ENCODE measurements at regions not wholly inside any gene's neighbourhood (a gene's known extent, or its start where the extent isn't known, plus 50 kb on each side); places are given as distances from the start of the nearest gene placed in this dataset.

DNA sequence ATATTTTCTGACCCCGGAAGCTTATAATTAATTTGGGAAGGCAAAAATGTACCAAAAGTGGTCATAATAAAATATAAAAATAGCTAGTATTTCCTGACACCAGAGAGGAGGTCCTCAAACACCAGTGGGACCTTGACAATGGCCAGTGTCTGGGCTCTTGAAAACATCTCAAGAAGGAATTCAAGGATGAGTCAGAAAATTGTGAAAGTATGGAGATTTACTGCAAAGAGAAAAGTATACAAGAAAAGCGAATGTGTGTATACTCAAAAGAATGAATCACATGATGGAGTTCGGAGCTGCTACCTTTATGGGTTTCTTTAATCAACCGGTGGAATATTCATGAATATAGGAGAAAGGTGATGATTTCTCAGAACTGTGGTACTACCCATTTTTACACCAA, 1709.0 kb upstream of the WWC1 start:
- TF ChIP-seq, protein P1, sequence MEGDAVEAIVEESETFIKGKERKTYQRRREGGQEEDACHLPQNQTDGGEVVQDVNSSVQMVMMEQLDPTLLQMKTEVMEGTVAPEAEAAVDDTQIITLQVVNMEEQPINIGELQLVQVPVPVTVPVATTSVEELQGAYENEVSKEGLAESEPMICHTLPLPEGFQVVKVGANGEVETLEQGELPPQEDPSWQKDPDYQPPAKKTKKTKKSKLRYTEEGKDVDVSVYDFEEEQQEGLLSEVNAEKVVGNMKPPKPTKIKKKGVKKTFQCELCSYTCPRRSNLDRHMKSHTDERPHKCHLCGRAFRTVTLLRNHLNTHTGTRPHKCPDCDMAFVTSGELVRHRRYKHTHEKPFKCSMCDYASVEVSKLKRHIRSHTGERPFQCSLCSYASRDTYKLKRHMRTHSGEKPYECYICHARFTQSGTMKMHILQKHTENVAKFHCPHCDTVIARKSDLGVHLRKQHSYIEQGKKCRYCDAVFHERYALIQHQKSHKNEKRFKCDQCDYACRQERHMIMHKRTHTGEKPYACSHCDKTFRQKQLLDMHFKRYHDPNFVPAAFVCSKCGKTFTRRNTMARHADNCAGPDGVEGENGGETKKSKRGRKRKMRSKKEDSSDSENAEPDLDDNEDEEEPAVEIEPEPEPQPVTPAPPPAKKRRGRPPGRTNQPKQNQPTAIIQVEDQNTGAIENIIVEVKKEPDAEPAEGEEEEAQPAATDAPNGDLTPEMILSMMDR (IDR thresholded peaks at IDR 0.05; ENCODE audit: extremely low read depth, low read depth, low read length), result no peak
- H3K27ac ChIP-seq (ENCODE audit: low read depth, low read length), result no peak overlapping the region
- no peak overlapping the region for H3K4me2 ChIP-seq (ENCODE audit: insufficient read depth, low read length)
- no peaks in the 10 kb centered on the region for H4K20me1 ChIP-seq (ENCODE audit: insufficient read depth, low read length)
- H2AFZ ChIP-seq (ENCODE audit: low read length), result no peak overlapping the region
- no peak overlapping the region for H3K4me3 ChIP-seq (ENCODE audit: insufficient read depth, low read length)
- no peak for DNase-seq (ENCODE audit: insufficient read length, low spot score, missing footprints)
- H3K27me3 ChIP-seq (ENCODE audit: insufficient read depth, low read length), result no peaks in the 10 kb centered on the region
- no peaks in the 10 kb centered on the region for H3K79me2 ChIP-seq (ENCODE audit: insufficient read depth, low read length)
- no peaks in the 10 kb centered on the region for H3K4me1 ChIP-seq (ENCODE audit: insufficient read depth, low read length)
- no peaks in the 10 kb centered on the region for H3K9me3 ChIP-seq (ENCODE audit: low read depth, low read length)
- no peaks in the 10 kb centered on the region for H3K36me3 ChIP-seq (ENCODE audit: insufficient read depth, low read length)

GRCh38 chr5:166594567-166594966, 1696.9 kb upstream of the WWC1 start:
- TF ChIP-seq, protein P1 (IDR thresholded peaks at IDR 0.05; ENCODE audit: extremely low read depth, low read depth, low read length), result no peak
- H3K79me2 ChIP-seq (ENCODE audit: insufficient read depth, low read length), result no peaks in the 10 kb centered on the region
- no peak for DNase-seq (ENCODE audit: insufficient read length, low spot score, missing footprints)
- no peaks in the 10 kb centered on the region for H3K27me3 ChIP-seq (ENCODE audit: insufficient read depth, low read length)
- H4K20me1 ChIP-seq (ENCODE audit: insufficient read depth, low read length), result no peaks in the 10 kb centered on the region
- no peak overlapping the region for H2AFZ ChIP-seq (ENCODE audit: low read length)
- no peak overlapping the region for H3K27ac ChIP-seq (ENCODE audit: low read depth, low read length)
- H3K4me1 ChIP-seq (ENCODE audit: insufficient read depth, low read length), result no peaks in the 10 kb centered on the region
- H3K4me3 ChIP-seq (ENCODE audit: insufficient read depth, low read length), result no peak overlapping the region
- no peaks in the 10 kb centered on the region for H3K36me3 ChIP-seq (ENCODE audit: insufficient read depth, low read length)
- no peaks in the 10 kb centered on the region for H3K9me3 ChIP-seq (ENCODE audit: low read depth, low read length)
- no peak overlapping the region for H3K4me2 ChIP-seq (ENCODE audit: insufficient read depth, low read length)

- H3K79me2 ChIP-seq (ENCODE audit: insufficient read depth, low read length), result no peaks in the 10 kb centered on the region
- H3K27me3 ChIP-seq (ENCODE audit: insufficient read depth, low read length), result no peaks in the 10 kb centered on the region
- H4K20me1 ChIP-seq (ENCODE audit: insufficient read depth, low read length), result no peaks in the 10 kb centered on the region
- TF ChIP-seq, protein P1 (IDR thresholded peaks at IDR 0.05; ENCODE audit: extremely low read depth, low read depth, low read length), result no peak
- H3K36me3 ChIP-seq (ENCODE audit: insufficient read depth, low read length), result no peaks in the 10 kb centered on the region
- H3K27ac ChIP-seq (ENCODE audit: low read depth, low read length), result no peak overlapping the region
- no peak overlapping the region for H3K4me2 ChIP-seq (ENCODE audit: insufficient read depth, low read length)
- H3K4me3 ChIP-seq (ENCODE audit: insufficient read depth, low read length), result no peak overlapping the region
- H3K4me1 ChIP-seq (ENCODE audit: insufficient read depth, low read length), result no peaks in the 10 kb centered on the region
- H2AFZ ChIP-seq (ENCODE audit: low read length), result no peak overlapping the region
- H3K9me3 ChIP-seq (ENCODE audit: low read depth, low read length), result no peaks in the 10 kb centered on the region
- DNase-seq (ENCODE audit: insufficient read length, low spot score, missing footprints), result no peak
These were observed 1696.0 kb upstream of the WWC1 start for GRCh38 chr5:166595274-166595951.

DNA sequence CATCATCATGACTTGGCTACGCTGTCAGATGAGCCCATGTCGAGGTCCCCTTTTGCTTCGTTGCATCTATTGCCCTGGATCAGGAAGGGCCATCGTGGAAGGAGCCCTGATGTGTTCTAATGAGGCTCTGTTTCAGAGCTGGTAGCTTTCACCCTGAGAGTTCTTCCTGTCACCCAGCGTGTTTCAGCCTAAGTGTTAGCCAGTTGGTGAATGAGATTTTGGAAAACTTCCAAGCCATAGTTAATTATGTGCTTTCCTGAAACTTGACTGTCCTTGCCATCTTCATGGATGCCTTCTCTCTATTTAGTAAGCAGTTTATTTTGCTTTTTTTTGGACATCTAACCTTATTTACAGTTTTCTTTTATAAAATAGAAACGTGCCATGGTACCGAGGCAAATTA, 1695.4 kb upstream of the WWC1 start:
- H4K20me1 ChIP-seq (ENCODE audit: insufficient read depth, low read length), result no peaks in the 10 kb centered on the region
- TF ChIP-seq, protein P1 (IDR thresholded peaks at IDR 0.05; ENCODE audit: extremely low read depth, low read depth, low read length), result no peak
- H3K4me2 ChIP-seq (ENCODE audit: insufficient read depth, low read length), result no peak overlapping the region

More for the DNA sequence above, 1695.4 kb upstream of the WWC1 start:
- Histone ChIP-seq H3K36me3 (ENCODE audit: insufficient read depth, low read length) (no peaks in the 10 kb centered on the region), H3K4me3 (ENCODE audit: insufficient read depth, low read length) (no peak overlapping the region), H3K79me2 (ENCODE audit: insufficient read depth, low read length) (no peaks in the 10 kb centered on the region), H3K27ac (ENCODE audit: low read depth, low read length) (no peak overlapping the region), H3K4me1 (ENCODE audit: insufficient read depth, low read length) (no peaks in the 10 kb centered on the region), H3K9me3 (ENCODE audit: low read depth, low read length) (no peaks in the 10 kb centered on the region), H3K27me3 (ENCODE audit: insufficient read depth, low read length) (no peaks in the 10 kb centered on the region), H2AFZ (ENCODE audit: low read length) (no peak overlapping the region)
- no peak for DNase-seq (ENCODE audit: insufficient read length, low spot score, missing footprints)
